ENCODE measurements at regions not wholly inside any gene's neighbourhood (a gene's known extent, or its start where the extent isn't known, plus 50 kb on each side); places are given as distances from the start of the nearest gene placed in this dataset.

- Histone ChIP-seq H3K36me3 (replicated peaks) (no peaks in the 10 kb centered on the region), H3K4me3 (ENCODE audit: low read depth, low read length) (no peak overlapping the region), H3K27me3 (replicated peaks) (no peaks in the 10 kb centered on the region), H3K27ac (no peak overlapping the region)
- TF ChIP-seq, protein P1, sequence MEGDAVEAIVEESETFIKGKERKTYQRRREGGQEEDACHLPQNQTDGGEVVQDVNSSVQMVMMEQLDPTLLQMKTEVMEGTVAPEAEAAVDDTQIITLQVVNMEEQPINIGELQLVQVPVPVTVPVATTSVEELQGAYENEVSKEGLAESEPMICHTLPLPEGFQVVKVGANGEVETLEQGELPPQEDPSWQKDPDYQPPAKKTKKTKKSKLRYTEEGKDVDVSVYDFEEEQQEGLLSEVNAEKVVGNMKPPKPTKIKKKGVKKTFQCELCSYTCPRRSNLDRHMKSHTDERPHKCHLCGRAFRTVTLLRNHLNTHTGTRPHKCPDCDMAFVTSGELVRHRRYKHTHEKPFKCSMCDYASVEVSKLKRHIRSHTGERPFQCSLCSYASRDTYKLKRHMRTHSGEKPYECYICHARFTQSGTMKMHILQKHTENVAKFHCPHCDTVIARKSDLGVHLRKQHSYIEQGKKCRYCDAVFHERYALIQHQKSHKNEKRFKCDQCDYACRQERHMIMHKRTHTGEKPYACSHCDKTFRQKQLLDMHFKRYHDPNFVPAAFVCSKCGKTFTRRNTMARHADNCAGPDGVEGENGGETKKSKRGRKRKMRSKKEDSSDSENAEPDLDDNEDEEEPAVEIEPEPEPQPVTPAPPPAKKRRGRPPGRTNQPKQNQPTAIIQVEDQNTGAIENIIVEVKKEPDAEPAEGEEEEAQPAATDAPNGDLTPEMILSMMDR (IDR thresholded peaks at IDR 0.05; ENCODE audit: low read depth, low read length, missing control alignments): no peak
- DNase-seq: peak; percentile 51
- in situ Hi-C loops (cut with HindIII; ENCODE audit: low pct_ligation_motif_present, low sequenced_read_pairs): no loop called here
Measured at GRCh38 chr12:127628645-127629044, 638.3 kb upstream of the TMEM132C start.

DNA sequence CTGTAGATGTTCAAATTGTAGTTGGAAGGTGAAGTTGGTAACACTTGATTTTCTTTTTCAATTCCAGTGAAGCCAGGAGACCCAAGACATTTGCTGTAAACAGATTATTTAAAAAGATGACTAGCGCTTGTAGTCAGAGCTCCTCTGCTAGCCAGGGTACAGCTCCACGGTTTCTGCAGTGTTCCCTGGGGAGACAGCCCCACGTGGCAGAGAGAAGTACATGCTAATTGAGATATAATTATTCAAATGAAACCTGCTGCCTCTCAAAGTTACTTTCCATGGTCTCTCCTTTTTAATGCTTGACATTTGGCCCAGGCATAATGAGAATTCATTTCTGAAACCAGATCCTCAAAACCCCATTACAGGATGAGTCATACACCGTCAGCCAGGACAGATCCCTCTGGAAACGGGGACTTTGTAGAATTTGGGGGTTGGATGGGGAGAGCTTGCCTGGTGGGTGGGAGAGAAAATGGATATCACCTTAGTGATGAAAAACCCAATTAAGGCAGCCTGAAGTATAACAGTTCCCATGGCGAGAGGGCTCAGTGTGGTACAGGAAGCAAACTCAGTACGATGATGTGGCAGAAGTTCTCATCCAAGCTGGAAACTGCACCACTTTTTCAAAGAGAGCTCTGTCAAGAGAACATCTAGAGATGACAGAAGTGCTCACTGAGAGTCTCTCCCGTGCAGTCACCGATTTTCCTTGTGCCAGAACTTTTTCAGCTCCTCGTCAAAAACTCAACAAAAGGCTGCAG lies 637.7 kb upstream of the TMEM132C start:
- TF ChIP-seq, protein P1 (IDR thresholded peaks at IDR 0.05; ENCODE audit: low read depth, low read length, missing control alignments): no peak
- no peak overlapping the region for H3K4me3 ChIP-seq (ENCODE audit: low read depth, low read length)
- in situ Hi-C loops (cut with HindIII; ENCODE audit: low pct_ligation_motif_present, low sequenced_read_pairs): no loop called here
- no peaks in the 10 kb centered on the region for H3K36me3 ChIP-seq (replicated peaks)
- DNase-seq: no peak
- H3K27ac ChIP-seq: no peak overlapping the region
- H3K27me3 ChIP-seq (replicated peaks): no peaks in the 10 kb centered on the region

- in situ Hi-C loops (cut with HindIII; ENCODE audit: low pct_ligation_motif_present, low sequenced_read_pairs): no loop called here
- Histone ChIP-seq H3K4me3 (ENCODE audit: low read depth, low read length) (no peak overlapping the region), H3K36me3 (replicated peaks) (no peaks in the 10 kb centered on the region), H3K27ac (no peak overlapping the region), H3K27me3 (replicated peaks) (no peaks in the 10 kb centered on the region)
- TF ChIP-seq, protein P1 (IDR thresholded peaks at IDR 0.05; ENCODE audit: low read depth, low read length, missing control alignments): no peak
- no peak for DNase-seq
Measured at GRCh38 chr12:127632461-127632860, 634.5 kb upstream of the TMEM132C start.

- no peaks in the 10 kb centered on the region for H3K36me3 ChIP-seq (replicated peaks)
- DNase-seq: no peak
- no peak overlapping the region for H3K27ac ChIP-seq
- H3K27me3 ChIP-seq (replicated peaks): no peaks in the 10 kb centered on the region
- in situ Hi-C loops (cut with HindIII; ENCODE audit: low pct_ligation_motif_present, low sequenced_read_pairs): no loop called here
- no peak overlapping the region for H3K4me3 ChIP-seq (ENCODE audit: low read depth, low read length)
- TF ChIP-seq, protein P1 (IDR thresholded peaks at IDR 0.05; ENCODE audit: low read depth, low read length, missing control alignments): no peak
Measured at GRCh38 chr12:127635838-127636237, 631.1 kb upstream of the TMEM132C start.

DNA sequence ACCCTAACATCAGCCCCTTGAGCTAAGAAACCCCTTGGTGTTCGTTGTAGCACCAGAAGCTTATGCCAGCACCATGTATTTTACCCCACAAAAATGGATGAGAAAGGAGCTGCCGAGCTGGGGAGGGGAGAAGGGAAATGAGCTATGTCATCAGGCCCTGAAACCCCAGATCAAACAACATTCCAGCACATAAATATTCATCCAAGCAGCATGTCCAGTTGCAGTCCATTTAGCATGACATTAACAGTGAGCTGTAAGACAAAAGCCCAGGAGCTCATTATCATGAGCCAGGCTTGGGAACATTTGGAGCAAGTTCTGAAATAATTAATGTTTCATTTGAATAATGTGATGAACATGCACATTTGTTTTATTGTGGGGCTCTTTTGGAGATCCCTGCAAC lies 630.1 kb upstream of the TMEM132C start:
- no peak for DNase-seq
- in situ Hi-C loops (cut with HindIII; ENCODE audit: low pct_ligation_motif_present, low sequenced_read_pairs): no loop called here
- TF ChIP-seq, protein P1 (IDR thresholded peaks at IDR 0.05; ENCODE audit: low read depth, low read length, missing control alignments): no peak
- no peak overlapping the region for H3K4me3 ChIP-seq (ENCODE audit: low read depth, low read length)
- H3K27ac ChIP-seq: no peak overlapping the region
- no peaks in the 10 kb centered on the region for H3K36me3 ChIP-seq (replicated peaks)
- H3K27me3 ChIP-seq (replicated peaks): no peaks in the 10 kb centered on the region
